Neural crest cell (in vitro differentiated cells): ENCODE measurements at regions not wholly inside any gene's neighbourhood (a gene's known extent, or its start where the extent isn't known, plus 50 kb on each side); places are given as distances from the start of the nearest gene placed in this dataset.

Experiments used
- DNase-seq: peaks from one replicate; pipeline ENCODE4 v3.0.0; 2021; ENCODE audit warnings: low read depth, mixed read lengths, low spot score
- H3K27ac Mint-ChIP-seq: one replicate; pipeline ENCODE4 v1.8.0; 2021; ENCODE audit warnings: mild to moderate bottlenecking, mixed read lengths; ENCODE audit not compliant: unreplicated experiment
- H3K27me3 Mint-ChIP-seq: 2 replicates; pipeline ENCODE4 v1.8.0; 2021; ENCODE audit warnings: low read depth, mild to moderate bottlenecking, mixed read lengths
- H3K36me3 Mint-ChIP-seq: 2 replicates; pipeline ENCODE4 v1.8.0; 2021; ENCODE audit warnings: low read depth, mild to moderate bottlenecking, mixed read lengths
- H3K4me1 Mint-ChIP-seq: 2 replicates; pipeline ENCODE4 v1.8.0; 2021; ENCODE audit warnings: mixed read lengths
- H3K4me3 Mint-ChIP-seq: one replicate; pipeline ENCODE4 v1.8.0; 2021; ENCODE audit warnings: mild to moderate bottlenecking, mixed read lengths
- H3K9me3 Mint-ChIP-seq: 2 replicates; pipeline ENCODE4 v1.8.0; 2021; ENCODE audit warnings: mixed read lengths
- CTCF ChIP-seq: fragments of 200-600 bp; sonication (generic); conservative IDR thresholded peaks from 2 replicates; pipeline ENCODE4 v1.5.0; 2021; ENCODE audit warnings: antibody characterized with exemption, mild to moderate bottlenecking

- H3K4me3 Mint-ChIP-seq: no peak overlapping the region
- no peak overlapping the region for H3K27ac Mint-ChIP-seq
- no peaks in the 10 kb centered on the region for H3K27me3 Mint-ChIP-seq
- H3K4me1 Mint-ChIP-seq: no peaks in the 10 kb centered on the region
- peaks cover 1% of the 10 kb centered on the region for H3K36me3 Mint-ChIP-seq
- DNase-seq: no peak
- TF ChIP-seq CTCF: no peak
- peaks cover 19% of the 10 kb centered on the region for H3K9me3 Mint-ChIP-seq
These were observed 487.3 kb downstream of the MID1IP1 start for GRCh38 chrX:39288592-39288991.

- DNase-seq: no peak
- H3K27me3 Mint-ChIP-seq: no peaks in the 10 kb centered on the region
- TF ChIP-seq CTCF: no peak
- H3K4me1 Mint-ChIP-seq: no peaks in the 10 kb centered on the region
- H3K36me3 Mint-ChIP-seq: no peaks in the 10 kb centered on the region
- no peak overlapping the region for H3K27ac Mint-ChIP-seq
- peaks cover 15% of the 10 kb centered on the region for H3K9me3 Mint-ChIP-seq
- no peak overlapping the region for H3K4me3 Mint-ChIP-seq
These were observed 488.6 kb downstream of the MID1IP1 start for GRCh38 chrX:39289827-39290226.

- no peaks in the 10 kb centered on the region for H3K36me3 Mint-ChIP-seq
- H3K4me3 Mint-ChIP-seq: no peak overlapping the region
- H3K9me3 Mint-ChIP-seq: peaks cover 12% of the 10 kb centered on the region
- H3K27ac Mint-ChIP-seq: no peak overlapping the region
- TF ChIP-seq CTCF: no peak
- no peaks in the 10 kb centered on the region for H3K27me3 Mint-ChIP-seq
- DNase-seq: no peak
- no peaks in the 10 kb centered on the region for H3K4me1 Mint-ChIP-seq
These were observed 491.9 kb downstream of the MID1IP1 start for GRCh38 chrX:39293203-39293602.

GRCh38 chrX:39296472-39296871 lies 495.2 kb downstream of the MID1IP1 start:
- H3K9me3 Mint-ChIP-seq: peaks cover 18% of the 10 kb centered on the region
- H3K36me3 Mint-ChIP-seq: peaks cover 3% of the 10 kb centered on the region

GRCh38 chrX:39298821-39299220 lies 497.6 kb downstream of the MID1IP1 start:
- Mint-ChIP-seq H3K27ac (no peak overlapping the region), H3K4me1 (no peaks in the 10 kb centered on the region), H3K9me3 (peaks cover 12% of the 10 kb centered on the region), H3K36me3 (peaks cover 3% of the 10 kb centered on the region), H3K4me3 (no peak overlapping the region), H3K27me3 (no peaks in the 10 kb centered on the region)
- TF ChIP-seq CTCF: no peak
- no peak for DNase-seq

More at GRCh38 chrX:39296472-39296871, 495.2 kb downstream of the MID1IP1 start:
- DNase-seq: no peak
- Mint-ChIP-seq H3K4me1 (no peaks in the 10 kb centered on the region), H3K27me3 (no peaks in the 10 kb centered on the region), H3K4me3 (no peak overlapping the region), H3K27ac (no peak overlapping the region)
- TF ChIP-seq CTCF: no peak

- TF ChIP-seq CTCF: no peak
- Mint-ChIP-seq H3K36me3 (peaks cover 5% of the 10 kb centered on the region), H3K4me1 (no peaks in the 10 kb centered on the region), H3K27me3 (no peaks in the 10 kb centered on the region), H3K9me3 (peaks cover 14% of the 10 kb centered on the region), H3K27ac (no peak overlapping the region), H3K4me3 (no peak overlapping the region)
- no peak for DNase-seq
These were observed 498.4 kb downstream of the MID1IP1 start for GRCh38 chrX:39299615-39300014.
